Effector memory CD4-positive, alpha-beta T cell (primary cell): ENCODE measurements at regions not wholly inside any gene's neighbourhood (a gene's known extent, or its start where the extent isn't known, plus 50 kb on each side); places are given as distances from the start of the nearest gene placed in this dataset.

Source experiments
- DNase-seq, 3 donors: peaks; one replicate each; pipeline ENCODE4 v3.0.0-alpha.2; 2020
- H3K27ac ChIP-seq: 2 replicates; pipeline ENCODE4 v1.7.0; 2013; ENCODE audit warnings: mild to moderate bottlenecking, low read length, moderate library complexity; ENCODE audit not compliant: insufficient read depth, poor library complexity, severe bottlenecking
- H3K27me3 ChIP-seq: replicated peaks from 2 replicates; pipeline ENCODE4 v1.7.0; 2013; ENCODE audit warnings: mild to moderate bottlenecking, low read length; ENCODE audit not compliant: insufficient read depth, control insufficient read depth, poor library complexity, severe bottlenecking
- H3K36me3 ChIP-seq: 2 replicates; pipeline ENCODE4 v1.7.0; 2013; ENCODE audit warnings: mild to moderate bottlenecking, low read length, moderate library complexity; ENCODE audit not compliant: control insufficient read depth, insufficient read depth
- H3K4me1 ChIP-seq: 2 replicates; pipeline ENCODE4 v1.7.0; 2013; ENCODE audit warnings: low read length, mild to moderate bottlenecking; ENCODE audit not compliant: control insufficient read depth, insufficient read depth, poor library complexity, severe bottlenecking
- H3K4me3 ChIP-seq: 2 replicates; pipeline ENCODE4 v1.7.0; 2013; ENCODE audit warnings: low read length, low read depth, mild to moderate bottlenecking; ENCODE audit not compliant: insufficient read depth, poor library complexity, severe bottlenecking
- H3K9me3 ChIP-seq: 2 replicates; pipeline ENCODE4 v1.7.0; 2013; ENCODE audit warnings: mild to moderate bottlenecking, low read length, moderate library complexity; ENCODE audit not compliant: control insufficient read depth

DNA sequence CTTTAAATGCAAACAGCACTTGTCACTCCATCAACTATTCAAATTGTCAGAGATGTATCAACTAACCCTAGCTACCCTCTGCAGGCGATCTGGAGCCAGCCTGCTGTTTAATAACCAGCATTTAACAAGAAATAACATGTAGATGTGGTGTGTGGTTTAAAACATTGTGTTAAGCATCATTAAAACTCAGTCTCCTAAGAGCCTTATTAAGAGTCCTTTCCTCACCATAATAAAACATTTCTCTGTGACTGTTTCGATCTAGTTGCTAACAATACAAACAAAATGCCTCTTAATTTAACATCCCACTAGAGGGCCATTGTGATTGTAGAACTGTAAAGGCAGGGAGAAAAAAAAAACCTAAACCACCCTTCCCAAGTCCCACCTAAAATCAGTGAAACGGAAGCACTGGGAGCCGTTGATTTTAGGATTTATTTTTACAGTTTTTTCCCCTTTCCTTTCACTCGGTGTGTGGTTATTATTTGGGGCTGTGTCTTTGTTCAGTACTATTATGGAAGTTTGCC lies 708.6 kb downstream of the C4orf33 start:
- no peak for DNase-seq
- no peaks in the 10 kb centered on the region for H3K9me3 ChIP-seq
- no peaks in the 10 kb centered on the region for H3K27me3 ChIP-seq

DNA sequence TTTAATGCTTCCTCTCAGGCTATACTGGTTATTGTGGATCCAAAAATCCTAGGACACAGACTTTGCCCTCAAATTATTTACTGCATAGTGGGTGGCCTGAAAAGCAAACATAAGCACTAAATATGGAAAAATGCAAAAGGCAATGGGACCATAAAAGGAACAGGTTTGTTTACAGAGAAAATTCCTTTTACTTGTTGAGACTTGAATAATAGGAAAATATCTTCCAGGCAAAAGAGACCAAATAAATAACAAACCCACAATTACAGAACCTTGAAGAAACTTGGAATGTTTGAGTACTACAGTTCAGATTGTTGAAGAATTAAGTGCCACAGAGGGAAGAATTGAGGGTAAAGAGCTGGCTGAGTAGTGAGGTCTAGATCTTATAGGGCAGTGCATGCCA lies 711.0 kb downstream of the C4orf33 start:
- Histone ChIP-seq H3K9me3 (no peaks in the 10 kb centered on the region), H3K4me3 (no peak overlapping the region), H3K27ac (no peak overlapping the region), H3K27me3 (no peaks in the 10 kb centered on the region), H3K36me3 (no peaks in the 10 kb centered on the region), H3K4me1 (no peaks in the 10 kb centered on the region)
- no peak for DNase-seq

More for the DNA sequence above, 708.6 kb downstream of the C4orf33 start:
- Histone ChIP-seq H3K36me3 (no peaks in the 10 kb centered on the region), H3K4me1 (no peaks in the 10 kb centered on the region), H3K27ac (no peak overlapping the region), H3K4me3 (no peak overlapping the region)

DNA sequence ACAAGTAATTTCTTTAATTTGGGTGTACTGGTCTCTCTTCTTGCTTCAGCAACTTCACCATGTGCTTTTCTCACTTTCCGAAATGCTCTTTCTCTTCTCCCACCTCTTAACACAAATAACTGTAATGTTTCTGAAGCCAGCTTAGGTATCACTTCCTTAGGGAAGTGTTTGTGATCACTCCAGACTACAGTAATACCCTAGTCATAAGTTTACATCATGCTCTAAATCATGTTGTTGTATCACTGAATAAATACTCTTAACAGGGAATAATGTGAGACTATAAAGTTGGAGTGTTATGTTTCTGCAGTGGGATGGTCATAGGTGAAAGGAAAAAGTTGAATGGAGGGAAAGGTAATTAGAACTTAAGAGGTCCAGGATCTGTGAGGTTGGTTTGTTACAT lies 712.3 kb downstream of the C4orf33 start:
- no peak for DNase-seq
- no peak overlapping the region for H3K4me3 ChIP-seq
- no peaks in the 10 kb centered on the region for H3K36me3 ChIP-seq
- no peak overlapping the region for H3K27ac ChIP-seq
- H3K27me3 ChIP-seq, result no peaks in the 10 kb centered on the region
- no peaks in the 10 kb centered on the region for H3K4me1 ChIP-seq
- H3K9me3 ChIP-seq, result no peaks in the 10 kb centered on the region

DNA sequence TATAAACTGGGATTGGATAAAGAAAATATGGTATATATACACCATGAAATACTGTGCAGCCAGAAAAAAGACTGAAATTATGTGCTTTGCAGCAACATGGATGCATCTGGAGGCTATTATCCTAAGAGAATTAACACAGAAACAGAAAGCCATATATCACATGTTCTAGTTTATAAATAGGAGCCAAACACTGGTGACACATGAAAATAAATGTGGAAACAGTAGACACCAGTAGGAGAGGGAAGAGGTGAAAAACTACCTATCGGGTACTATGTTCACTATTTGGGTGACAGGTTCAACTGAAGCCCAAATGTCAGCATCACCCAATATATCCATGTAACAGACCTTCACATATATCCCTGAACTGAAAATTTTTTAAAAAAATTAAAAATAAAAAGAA lies 725.1 kb downstream of the C4orf33 start:
- Histone ChIP-seq H3K36me3 (no peaks in the 10 kb centered on the region), H3K4me3 (no peak overlapping the region), H3K9me3 (no peaks in the 10 kb centered on the region), H3K27me3 (no peaks in the 10 kb centered on the region), H3K4me1 (no peaks in the 10 kb centered on the region), H3K27ac (no peak overlapping the region)
- no peak for DNase-seq

DNA sequence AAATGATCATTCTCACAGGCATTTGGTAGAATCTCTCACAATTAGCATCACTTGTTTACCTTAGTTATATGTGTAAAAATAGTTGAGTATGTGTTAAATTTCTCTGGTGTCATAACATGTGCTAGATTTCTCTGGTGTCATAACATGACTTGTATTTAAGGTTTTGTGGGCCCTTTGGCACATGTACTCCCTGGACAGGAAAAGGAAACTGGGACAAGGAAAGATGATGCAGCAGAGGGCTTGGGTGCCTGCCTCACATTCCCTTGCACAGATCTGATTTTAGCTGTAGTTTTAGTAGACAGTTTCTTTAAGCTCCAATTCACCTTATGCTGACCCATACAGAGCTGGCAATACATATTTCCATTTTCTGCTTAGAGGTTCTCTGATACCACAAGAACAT lies 726.0 kb downstream of the C4orf33 start:
- no peaks in the 10 kb centered on the region for H3K27me3 ChIP-seq
- H3K36me3 ChIP-seq, result no peaks in the 10 kb centered on the region
- no peak overlapping the region for H3K4me3 ChIP-seq
- DNase-seq, result no peak
- no peaks in the 10 kb centered on the region for H3K4me1 ChIP-seq
- H3K27ac ChIP-seq, result no peak overlapping the region
- H3K9me3 ChIP-seq, result no peaks in the 10 kb centered on the region

DNA sequence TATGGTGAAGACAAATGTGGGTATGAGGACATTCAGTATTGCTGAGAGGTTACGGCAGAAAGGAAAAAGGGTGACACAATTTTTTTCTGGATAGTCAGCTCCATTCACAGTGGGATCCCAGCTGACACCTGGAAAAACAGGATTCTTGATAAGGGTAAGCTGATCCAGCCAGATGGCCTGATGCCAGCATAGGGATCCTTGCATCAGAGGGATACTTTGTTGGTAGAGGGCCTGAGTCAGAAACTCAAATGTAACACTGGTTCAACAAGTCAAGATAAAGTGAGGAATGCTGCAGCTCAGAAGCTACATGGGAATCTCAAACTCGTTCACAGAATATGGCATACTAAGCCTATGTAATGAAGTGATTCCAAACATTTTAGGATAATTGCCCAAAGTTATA lies 726.7 kb downstream of the C4orf33 start:
- Histone ChIP-seq H3K27me3 (no peaks in the 10 kb centered on the region), H3K27ac (no peak overlapping the region), H3K4me1 (no peaks in the 10 kb centered on the region), H3K4me3 (no peak overlapping the region), H3K36me3 (no peaks in the 10 kb centered on the region), H3K9me3 (no peaks in the 10 kb centered on the region)
- no peak for DNase-seq

DNA sequence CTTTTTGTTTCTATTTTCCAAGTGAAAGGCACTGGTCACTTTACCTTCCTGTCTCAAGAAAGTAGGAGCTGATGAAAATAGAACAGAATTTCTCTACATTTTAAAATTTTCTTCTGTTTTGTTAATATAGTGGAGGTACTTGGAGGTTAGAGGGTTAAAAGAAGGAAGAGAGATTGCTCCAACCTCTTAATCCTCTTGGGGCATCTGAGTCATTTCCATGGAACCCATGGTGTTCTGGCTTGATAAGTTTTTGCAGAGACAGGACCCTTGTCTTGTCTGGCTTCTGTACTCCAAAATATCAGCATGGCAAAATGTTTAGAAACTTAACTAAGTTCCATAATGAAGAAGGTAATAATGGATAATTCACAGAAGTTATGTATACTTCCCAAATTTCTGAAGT lies 727.2 kb downstream of the C4orf33 start:
- DNase-seq, result no peak
- no peak overlapping the region for H3K27ac ChIP-seq
- H3K9me3 ChIP-seq, result no peaks in the 10 kb centered on the region
- H3K27me3 ChIP-seq, result no peaks in the 10 kb centered on the region
- H3K4me1 ChIP-seq, result no peaks in the 10 kb centered on the region
- no peaks in the 10 kb centered on the region for H3K36me3 ChIP-seq
- no peak overlapping the region for H3K4me3 ChIP-seq

DNA sequence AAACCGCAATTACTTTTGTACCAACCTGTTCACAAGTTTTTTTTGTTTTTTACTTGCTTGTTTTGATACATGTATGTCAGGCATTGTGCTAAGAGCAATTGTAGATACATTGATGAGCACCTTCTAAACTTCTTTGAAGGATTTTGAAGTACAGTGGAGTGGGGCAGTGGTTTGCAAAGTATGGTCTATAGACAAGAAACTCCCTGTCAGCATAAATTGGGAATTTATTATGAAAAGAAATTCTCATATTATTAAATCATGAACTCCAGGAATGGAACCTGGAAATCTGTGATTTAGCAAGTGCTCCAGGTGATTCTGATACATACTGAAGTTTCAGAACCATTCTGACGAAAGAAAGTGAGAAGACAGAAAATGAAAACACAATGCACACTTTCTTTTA lies 733.4 kb downstream of the C4orf33 start:
- no peak for DNase-seq
- Histone ChIP-seq H3K4me1 (no peaks in the 10 kb centered on the region), H3K27me3 (no peaks in the 10 kb centered on the region), H3K27ac (no peak overlapping the region), H3K9me3 (no peaks in the 10 kb centered on the region), H3K4me3 (no peak overlapping the region), H3K36me3 (no peaks in the 10 kb centered on the region)

DNA sequence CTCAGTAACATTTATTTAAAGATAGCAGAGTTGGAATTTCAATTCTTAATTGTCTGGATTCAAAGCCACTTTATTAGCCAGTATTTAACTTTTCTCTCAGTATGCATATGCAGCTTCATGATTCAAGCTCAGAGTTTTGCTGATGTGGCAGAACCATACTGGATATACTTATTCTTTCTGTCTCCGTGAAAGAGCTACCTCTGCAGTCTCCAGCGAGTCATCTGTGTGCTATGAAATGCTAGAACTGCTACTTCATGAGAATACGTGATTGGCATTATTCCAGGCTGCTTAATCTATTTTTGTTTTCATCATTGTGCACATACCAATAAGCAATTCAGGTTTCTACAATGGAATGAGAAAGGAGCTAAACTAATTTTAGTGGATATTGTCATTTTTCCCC lies 743.7 kb downstream of the C4orf33 start:
- no peak overlapping the region for H3K27ac ChIP-seq
- H3K27me3 ChIP-seq, result no peaks in the 10 kb centered on the region
- H3K4me1 ChIP-seq, result no peaks in the 10 kb centered on the region
- H3K36me3 ChIP-seq, result no peaks in the 10 kb centered on the region
- no peak for DNase-seq
- no peaks in the 10 kb centered on the region for H3K9me3 ChIP-seq
- no peak overlapping the region for H3K4me3 ChIP-seq

DNA sequence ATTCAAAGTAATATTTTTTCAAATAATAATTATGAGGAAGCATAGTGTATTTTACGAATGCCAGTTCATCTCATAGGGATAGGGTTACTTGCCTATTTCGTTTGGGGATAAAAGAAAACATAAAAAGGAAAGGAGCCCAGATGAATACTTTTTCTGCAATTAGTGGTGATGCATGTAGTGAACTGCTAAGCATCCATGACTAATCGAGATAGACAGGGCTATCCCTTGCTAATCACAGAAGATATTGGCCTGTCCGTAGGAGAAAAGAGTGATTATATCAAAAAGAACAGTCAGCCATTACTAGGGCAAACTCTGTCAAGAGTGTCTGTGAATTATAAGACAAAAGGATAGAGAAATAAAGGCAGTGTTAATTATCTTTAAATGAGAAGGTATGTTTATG lies 746.1 kb downstream of the C4orf33 start:
- Histone ChIP-seq H3K4me1 (no peaks in the 10 kb centered on the region), H3K27me3 (no peaks in the 10 kb centered on the region), H3K36me3 (no peaks in the 10 kb centered on the region), H3K4me3 (no peak overlapping the region), H3K27ac (no peak overlapping the region), H3K9me3 (no peaks in the 10 kb centered on the region)
- DNase-seq, result no peak

DNA sequence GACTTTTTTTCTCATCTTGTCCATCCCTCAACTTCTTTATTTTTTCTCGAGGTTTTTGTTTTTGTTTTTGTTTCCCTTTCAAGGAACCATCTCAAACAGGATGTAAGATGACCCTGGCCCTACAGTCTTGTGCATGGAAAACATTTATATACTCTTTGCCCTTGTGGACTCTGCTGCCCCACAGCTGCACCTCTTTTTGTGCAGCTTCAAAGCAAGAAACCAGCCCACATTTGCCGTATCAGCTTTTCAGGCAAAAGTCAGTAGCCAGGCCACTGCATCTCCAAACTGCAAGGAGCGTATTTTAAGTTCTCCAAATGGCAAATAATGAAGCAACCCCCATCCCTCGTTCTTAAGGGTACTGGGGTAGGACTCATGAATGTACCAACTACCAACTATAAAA lies 756.5 kb downstream of the C4orf33 start:
- H3K36me3 ChIP-seq, result no peaks in the 10 kb centered on the region
- no peaks in the 10 kb centered on the region for H3K9me3 ChIP-seq
- DNase-seq, result no peak
- no peak overlapping the region for H3K4me3 ChIP-seq
- H3K4me1 ChIP-seq, result no peaks in the 10 kb centered on the region
- no peak overlapping the region for H3K27ac ChIP-seq
- no peaks in the 10 kb centered on the region for H3K27me3 ChIP-seq
